Stimulated activated CD4-positive, alpha-beta T cell treated with anti-CD3 and anti-CD28 coated beads, Interleukin-12 subunit alpha, Interleukin-12 subunit beta, amount 100 ng/mL, for 24 hours (primary cell): ENCODE measurements at regions not wholly inside any gene's neighbourhood (a gene's known extent, or its start where the extent isn't known, plus 50 kb on each side); places are given as distances from the start of the nearest gene placed in this dataset.
"Not testable (repeated sequence)": the region's sequence is repeated elsewhere in the genome, so short reads cannot be mapped to it uniquely, and the experiment has no call there.

ENCODE experiments used
- DNase-seq, 2 experiments: peaks; one replicate each; pipeline ENCODE4 v3.0.0-alpha.2; 2020; ENCODE audit warnings: low read depth in 2 of 2

DNA sequence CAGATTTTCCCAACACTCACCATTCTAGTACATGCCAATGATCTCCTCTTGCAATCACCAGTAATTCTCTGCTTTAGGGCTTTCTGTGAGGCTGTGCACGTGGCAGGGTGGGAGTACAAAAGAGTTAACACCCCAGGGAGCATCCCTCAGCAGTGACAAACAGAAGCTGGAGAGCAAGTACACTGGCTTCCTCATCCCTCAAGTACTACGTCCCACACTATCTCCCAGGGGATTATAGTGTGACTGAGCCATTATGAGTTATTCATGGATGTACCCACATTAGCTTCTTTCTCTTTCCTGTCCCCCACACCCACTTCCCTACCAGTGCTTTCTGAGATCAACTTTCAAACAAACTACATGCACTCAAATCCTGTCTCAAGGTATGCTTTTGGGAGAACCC is 1216.5 kb upstream of the AUTS2 start:
- DNase-seq: no peak

DNA sequence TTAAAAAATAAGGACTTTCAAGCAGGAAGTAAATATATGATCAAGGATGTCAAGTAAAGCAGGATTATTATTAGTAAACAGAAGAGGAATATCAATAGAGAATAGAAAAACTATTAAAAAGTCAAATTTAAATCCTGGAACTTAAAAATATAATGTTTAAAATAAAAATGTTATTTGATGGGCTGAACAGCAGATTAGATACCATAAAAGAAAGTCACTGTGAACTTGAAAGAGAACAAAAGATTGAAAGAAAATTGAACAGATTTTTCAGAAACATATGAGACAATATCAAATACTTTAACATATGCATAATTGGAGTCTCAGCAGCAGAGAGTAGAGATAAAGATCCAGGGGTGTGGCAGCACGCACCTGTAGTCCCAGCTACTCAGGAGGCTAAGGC is 1213.7 kb upstream of the AUTS2 start:
- DNase-seq: no peak

DNA sequence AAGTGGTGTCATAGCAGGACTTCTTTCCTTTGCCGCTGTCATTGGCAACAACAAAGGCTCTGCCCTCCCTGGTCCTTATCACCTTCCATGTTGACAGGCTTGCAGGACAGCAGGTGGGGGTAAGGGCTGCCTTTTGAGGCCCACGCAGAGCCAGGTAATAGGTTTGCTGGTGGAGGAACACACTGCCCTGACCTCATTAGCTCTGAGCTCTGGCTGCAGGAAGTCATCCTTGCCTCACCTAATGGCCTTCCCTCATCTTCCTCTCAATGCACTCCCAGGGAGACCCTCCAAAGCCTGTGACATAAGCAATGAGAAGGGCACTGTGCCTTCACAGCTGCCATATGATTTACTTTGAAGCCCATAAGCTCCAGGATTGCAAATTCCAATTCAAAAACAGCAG is 1205.2 kb upstream of the AUTS2 start:
- no peak for DNase-seq

DNA sequence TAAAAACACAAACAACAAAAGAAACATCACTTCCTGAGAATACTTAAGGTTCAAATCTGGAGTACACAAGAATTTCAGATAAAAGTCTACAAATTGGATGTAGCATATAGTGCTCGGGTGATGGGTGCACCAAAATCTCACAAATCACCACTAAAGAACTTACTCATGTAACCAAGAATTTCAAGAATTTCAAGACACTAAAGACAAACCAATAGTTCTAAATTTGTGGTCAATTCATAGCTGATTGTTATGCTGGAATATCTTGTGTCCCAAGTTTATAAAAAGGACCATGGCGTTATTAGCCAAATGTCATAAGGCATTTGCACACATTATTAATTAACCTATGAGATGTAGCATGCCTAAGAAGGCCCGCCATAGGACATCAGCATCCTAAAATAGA is 1204.1 kb upstream of the AUTS2 start:
- DNase-seq: no peak

DNA sequence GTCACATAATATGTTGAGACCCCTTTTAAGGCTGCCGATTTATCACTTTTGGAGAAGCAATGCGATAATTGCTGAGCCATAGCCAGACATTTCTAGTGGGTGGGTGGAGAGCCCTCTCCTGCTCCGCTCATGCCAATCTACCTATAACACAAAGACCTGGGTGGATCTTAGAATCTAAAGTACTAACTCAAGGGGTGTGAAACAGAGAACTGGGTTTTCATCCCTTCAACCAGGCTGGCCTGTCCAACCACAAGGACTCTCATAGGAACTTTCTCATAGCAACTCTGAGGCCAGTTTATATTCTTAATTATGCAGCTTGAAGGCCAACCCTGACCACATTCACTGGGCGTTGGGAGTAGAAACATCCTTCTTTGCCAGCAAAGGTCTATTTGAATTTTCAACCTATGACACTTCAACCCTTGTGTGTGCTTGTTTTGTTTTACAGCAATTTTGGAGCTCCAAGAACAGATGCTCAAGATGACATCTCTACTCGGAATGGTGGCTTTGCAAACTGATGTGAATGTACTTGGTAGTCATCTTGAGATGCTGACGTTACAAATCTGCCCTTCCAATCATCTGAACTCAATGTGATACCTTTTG is 1198.2 kb upstream of the AUTS2 start:
- DNase-seq: no peak

GRCh38 chr7:68400783-68401182 is 1197.5 kb upstream of the AUTS2 start:
- no peak for DNase-seq

- no peak for DNase-seq
Measured at GRCh38 chr7:68401313-68401712, 1197.0 kb upstream of the AUTS2 start.

DNA sequence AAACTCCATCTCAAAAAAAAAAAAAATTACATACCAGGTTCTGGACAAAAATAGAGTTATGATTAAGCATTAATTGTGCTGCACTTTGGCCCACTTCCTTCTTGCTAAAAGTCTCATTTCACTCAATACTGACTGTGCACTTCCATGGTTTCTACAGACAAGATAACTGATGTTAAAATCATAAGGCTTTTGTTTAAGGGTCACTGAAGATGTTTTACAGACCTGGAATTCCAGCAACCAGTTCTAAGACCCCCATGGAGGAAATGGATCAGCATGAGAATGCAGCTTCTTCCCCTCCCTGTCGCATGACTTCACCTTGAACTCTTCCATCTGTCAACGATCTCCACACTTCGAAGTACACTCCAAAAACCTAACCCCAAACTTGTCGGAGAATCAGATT is 1191.8 kb upstream of the AUTS2 start:
- no peak for DNase-seq

GRCh38 chr7:68407460-68407859 is 1190.8 kb upstream of the AUTS2 start:
- no peak for DNase-seq

- DNase-seq: no peak
Measured at GRCh38 chr7:68408873-68409272, 1189.4 kb upstream of the AUTS2 start.

DNA sequence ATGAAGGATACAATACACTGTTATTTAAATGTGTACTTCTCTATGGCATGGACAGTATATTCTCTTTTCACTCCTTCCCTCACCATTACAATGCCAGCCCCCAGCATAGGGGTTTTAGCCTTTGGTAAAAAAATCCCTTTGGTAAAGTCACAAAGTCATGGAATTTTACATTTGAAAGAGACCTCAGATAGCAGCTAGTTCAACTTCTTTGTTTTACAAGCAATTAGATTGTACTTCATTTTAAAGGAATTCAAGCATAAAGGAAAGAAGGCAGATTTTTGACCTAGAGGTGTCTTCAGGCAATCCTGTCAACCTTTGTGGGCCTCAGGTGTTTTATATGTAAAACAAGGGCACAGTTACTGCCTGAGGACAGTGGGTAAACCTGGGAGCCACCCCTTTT is 1188.4 kb upstream of the AUTS2 start:
- no peak for DNase-seq

- DNase-seq: not testable (repeated sequence)
Measured at GRCh38 chr7:68410693-68411092, 1187.6 kb upstream of the AUTS2 start.

GRCh38 chr7:68411742-68412141 is 1186.5 kb upstream of the AUTS2 start:
- no peak for DNase-seq

DNA sequence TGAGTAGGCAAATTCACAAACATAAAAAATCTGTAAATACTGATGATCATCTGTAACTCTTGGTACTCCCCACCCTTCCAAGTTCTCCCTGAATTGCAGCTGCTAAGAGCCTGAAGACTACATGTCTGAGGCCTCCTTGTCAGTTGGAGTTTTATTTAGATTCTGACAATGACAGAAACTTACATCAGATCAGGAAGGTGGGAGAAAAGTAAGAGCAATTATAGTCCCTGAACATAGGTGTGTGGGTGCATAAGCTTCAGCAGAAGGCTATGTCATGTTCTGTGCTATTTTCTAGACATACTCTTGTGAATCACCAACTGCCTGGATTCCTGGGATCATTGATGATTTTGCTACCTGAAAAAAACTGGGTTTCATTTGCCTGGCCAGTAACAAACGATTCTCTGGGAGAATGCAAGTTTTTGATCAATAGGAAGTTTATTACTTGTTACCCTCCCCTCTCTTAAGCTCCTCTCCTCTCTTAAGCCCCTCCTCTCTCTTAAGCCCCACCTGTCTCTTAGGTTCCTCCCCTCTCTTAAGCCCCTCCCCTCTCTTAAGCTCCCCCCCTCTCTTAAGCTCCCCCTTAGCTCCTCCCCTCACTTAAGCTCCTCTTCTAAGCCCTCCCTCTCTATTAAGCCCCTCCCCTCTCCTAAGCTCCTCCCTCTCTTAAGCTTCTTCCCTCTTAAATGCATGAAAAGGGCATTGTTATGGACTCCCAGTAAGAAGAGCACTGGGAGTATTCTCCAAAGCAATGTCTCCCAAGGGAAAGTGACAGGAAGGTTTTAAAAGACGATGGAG is 1183.4 kb upstream of the AUTS2 start:
- no peak for DNase-seq

DNA sequence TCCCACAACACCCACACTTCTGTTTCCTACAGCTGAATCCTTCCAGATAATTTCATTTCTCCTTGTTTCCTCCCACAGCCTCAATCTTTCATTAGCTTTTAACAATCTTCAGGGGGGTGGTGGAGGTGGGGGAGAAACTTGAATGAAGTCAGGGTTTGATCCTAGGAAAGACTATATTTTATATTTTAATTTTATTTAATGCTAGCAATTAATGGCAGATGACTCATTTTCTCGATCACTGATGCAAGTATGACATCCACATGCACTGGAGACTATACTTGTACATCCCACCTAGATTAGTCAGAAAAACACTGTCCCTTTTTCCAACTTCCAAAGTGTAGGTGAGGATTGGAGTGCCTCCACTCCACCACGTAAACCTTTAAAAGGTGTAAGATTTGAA is 1181.3 kb upstream of the AUTS2 start:
- no peak for DNase-seq

DNA sequence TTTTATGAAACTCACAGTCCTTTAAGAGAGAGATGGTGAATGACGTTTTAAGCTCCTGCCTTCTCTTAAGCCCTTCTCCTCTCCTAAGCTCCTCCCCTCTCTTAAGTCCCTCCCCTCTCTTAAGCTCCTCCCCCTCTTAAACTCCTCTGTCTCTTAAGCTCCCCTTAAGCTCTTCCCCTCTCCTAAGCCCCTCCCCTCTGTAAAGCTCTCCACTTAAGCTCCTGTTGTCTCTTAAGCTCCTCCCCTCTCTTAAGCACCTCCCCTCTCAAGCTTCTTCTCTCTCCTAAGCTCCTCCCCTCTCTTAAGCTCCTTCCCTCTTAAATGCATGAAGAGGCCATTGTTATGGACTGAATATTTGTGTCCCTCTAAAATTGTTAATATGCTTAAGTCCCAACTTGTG is 1180.6 kb upstream of the AUTS2 start:
- DNase-seq: no peak

DNA sequence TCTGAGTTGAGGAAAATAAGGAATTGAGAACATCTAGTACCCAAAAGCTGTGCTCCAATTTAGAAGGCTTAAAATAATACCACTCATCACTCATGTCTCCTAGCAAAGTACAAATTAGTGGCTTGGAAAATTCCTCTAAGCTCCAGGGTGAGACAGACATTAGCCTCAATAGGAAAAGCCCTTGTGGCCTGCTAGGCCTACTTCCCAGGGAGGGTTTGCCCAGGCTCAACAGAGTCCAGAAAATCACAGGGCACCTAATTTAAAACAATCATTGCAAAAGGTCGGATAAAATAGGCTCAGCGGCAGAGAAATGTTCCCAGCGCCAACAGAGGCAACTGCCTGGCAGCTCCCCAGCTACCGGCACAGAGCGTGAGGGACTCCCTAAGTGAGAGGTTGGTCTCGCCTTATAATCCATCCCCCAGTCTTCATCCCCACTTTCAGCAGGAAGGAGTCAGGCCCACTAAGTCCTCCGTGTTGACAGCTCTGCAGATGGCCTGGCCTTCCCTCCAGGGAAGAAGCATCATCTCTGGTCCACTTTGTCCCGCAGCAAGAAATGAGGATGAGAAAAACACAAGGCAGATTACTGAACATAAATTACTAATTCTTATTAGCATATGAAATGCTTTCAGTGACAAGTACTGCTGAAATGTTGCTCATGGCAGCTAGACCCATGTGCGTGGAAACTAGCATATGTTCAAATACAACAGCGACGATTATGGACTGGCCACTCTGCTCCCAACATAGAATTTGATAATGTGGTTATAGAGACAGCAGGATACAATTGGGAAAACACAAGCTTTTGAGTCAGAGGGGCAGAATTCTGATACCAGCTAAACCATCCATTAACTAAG is 1177.7 kb upstream of the AUTS2 start:
- DNase-seq: no peak

DNA sequence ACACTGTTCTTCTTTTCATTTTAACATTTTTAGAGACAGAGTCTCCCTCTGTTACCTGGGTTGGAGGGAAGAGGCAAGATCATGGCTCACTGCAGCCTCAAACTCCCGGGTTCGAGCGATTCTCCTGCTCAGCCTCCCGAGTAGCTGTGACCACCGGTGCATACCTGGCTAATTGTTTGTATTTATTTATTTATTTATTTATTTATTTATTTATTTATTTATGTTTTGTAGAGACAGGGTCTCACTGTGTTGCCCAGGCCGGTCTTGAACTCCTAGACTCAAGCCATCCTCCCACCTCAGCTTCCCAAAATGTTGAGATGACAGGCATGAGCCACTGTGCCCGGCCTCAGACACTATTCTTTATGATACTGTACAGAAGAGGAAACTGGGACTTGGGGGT is 1176.6 kb upstream of the AUTS2 start:
- DNase-seq: no peak

DNA sequence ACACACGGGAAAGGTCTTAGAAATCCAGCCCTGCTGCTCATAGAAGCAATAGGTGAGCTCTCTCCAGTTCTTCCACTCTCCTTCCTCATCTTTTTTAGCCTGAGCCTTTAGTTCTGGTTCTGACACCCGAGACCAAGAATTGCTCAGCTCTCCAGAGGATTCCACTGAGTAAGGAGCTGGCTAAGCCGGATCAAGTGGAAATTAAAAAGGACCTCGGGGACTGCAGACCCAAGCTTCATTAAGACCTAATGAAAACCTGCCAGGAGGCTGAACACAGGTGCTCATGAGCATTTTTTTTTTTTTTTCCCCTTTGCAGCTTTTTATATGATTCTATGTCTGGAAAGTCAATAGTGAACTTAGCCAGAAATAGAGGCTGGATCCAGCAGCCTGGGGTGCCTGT is 1176.0 kb upstream of the AUTS2 start:
- no peak for DNase-seq

DNA sequence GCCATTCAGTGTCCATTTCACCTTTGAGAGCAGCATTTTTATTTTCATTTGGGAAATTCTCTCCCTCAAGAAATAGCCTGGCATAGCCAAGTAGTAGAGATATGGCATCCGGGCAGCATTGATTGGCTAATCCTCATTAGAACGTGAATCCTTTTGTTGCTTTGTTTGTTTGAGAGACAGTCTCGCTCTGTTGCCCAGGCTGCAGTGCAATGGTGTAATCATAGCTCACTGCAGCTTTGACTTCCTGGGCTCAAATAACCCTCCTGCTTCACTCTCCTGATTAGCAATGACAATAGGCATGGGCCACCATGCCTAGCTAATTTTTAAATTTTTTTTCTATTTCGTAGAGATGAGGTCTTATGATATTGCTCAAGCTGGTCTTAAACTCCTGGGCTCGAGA is 1174.9 kb upstream of the AUTS2 start:
- no peak for DNase-seq

DNA sequence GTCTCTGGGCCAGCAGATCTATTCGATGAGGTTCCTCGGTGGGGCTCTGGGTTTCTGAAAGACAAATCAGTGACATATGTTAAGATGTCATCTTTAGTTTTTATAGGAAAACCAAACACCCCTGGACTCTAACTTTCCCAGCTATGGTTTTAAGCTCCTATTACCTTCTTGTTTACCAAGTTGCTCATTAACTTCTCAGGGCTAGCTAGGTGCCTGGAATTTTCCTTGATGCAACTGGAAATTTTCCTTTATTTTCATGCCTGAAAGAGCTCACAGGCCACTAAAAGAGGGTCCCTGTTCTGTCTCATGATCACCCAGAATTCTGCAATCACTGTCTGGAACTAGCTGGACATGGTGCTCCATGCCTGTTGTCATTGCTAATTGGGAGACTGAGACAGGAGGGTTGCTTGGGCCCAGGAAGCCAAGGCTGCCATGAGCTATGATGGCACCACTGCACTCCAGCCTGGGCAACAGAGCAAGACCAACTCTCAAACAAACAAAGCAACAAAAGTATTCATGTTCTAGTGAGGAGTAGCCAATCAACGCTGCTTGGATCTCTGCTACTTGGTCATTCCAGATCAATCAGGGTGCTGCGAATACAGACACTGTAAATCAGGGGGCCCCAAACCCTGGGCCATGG is 1173.5 kb upstream of the AUTS2 start:
- DNase-seq: no peak

DNA sequence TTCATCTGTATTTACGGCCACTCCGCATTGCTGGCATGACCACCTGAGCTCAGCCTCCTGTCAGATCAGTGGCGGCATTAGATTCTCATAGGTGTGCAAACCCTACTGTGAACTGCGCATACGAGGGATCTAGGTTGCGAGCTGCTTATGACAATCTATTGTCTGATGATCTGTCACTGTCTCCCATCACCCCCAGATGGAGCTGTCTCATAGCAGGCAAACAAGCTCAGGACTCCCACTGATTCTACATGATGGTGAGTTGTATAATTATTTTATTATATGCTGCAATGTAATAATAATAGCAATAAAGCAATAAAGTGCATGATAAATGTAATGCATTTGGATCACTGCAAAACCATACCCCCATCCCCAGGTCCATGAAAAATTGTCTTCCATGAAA is 1172.9 kb upstream of the AUTS2 start:
- DNase-seq: no peak
